Smooth muscle cell (in vitro differentiated cells): ENCODE measurements at regions not wholly inside any gene's neighbourhood (a gene's known extent, or its start where the extent isn't known, plus 50 kb on each side); places are given as distances from the start of the nearest gene placed in this dataset.

ENCODE experiments used
- DNase-seq: peaks from one replicate; lab custom pipeline; 2025; ENCODE audit not compliant: unreplicated experiment; lab: John Stamatoyannopoulos, UW
- H2AFZ ChIP-seq: fragments of 200-600 bp; sonication (generic); 2 replicates; pipeline ENCODE4 v1.6.0; 2016; ENCODE audit warnings: antibody characterized with exemption, low read depth, mild to moderate bottlenecking
- H3F3A ChIP-seq: fragments of 200-600 bp; sonication (generic); 2 replicates; pipeline ENCODE4 v1.6.0; 2017; ENCODE audit warnings: antibody characterized with exemption, low read depth
- H3K27ac ChIP-seq: fragments of 200-600 bp; sonication (generic); 2 replicates; pipeline ENCODE4 v1.5.1; 2016; ENCODE audit warnings: low read depth, mild to moderate bottlenecking
- H3K27me3 ChIP-seq: fragments of 200-600 bp; sonication (generic); 2 replicates; pipeline ENCODE4 v1.6.1; 2016; ENCODE audit warnings: low read depth, mild to moderate bottlenecking
- H3K36me3 ChIP-seq: fragments of 200-600 bp; sonication (generic); 2 replicates; pipeline ENCODE4 v1.5.1; 2016; ENCODE audit warnings: low read depth
- H3K4me1 ChIP-seq: fragments of 200-600 bp; sonication (generic); 2 replicates; pipeline ENCODE4 v1.5.1; 2016; ENCODE audit warnings: low read depth
- H3K4me2 ChIP-seq: fragments of 200-600 bp; sonication (generic); 2 replicates; pipeline ENCODE4 v1.6.0; 2016; ENCODE audit warnings: mild to moderate bottlenecking
- H3K4me3 ChIP-seq: fragments of 200-600 bp; sonication (generic); 2 replicates; pipeline ENCODE4 v1.5.1; 2016; ENCODE audit warnings: mild to moderate bottlenecking
- H3K79me2 ChIP-seq: fragments of 200-600 bp; sonication (generic); 2 replicates; pipeline ENCODE4 v1.6.0; 2016; ENCODE audit warnings: low read depth, mild to moderate bottlenecking
- H3K9ac ChIP-seq: fragments of 200-600 bp; sonication (generic); 2 replicates; pipeline ENCODE4 v1.6.0; 2016; ENCODE audit warnings: low read depth
- H3K9me3 ChIP-seq: fragments of 200-600 bp; sonication (generic); replicated peaks from 2 replicates; pipeline ENCODE4 v1.5.1; 2016; ENCODE audit warnings: low read depth
- H4K20me1 ChIP-seq: fragments of 200-600 bp; sonication (generic); 2 replicates; pipeline ENCODE4 v1.6.0; 2016; ENCODE audit warnings: low read depth
- WGBS: methylation state at CpG from one replicate; pipeline ENCODE4 v1.1.7; 2016; ENCODE audit warnings: low lambda C conversion rate; 5-methylcytosine and 5-hydroxymethylcytosine counted together
- TF ChIP-seq, protein P1 (sequence below): fragments of 200-600 bp; sonication (generic); IDR thresholded peaks from 2 replicates; pipeline ENCODE4 v1.5.1; 2017; ENCODE audit warnings: borderline replicate concordance, mild to moderate bottlenecking, antibody characterized with exemption; ENCODE audit not compliant: insufficient read depth, poor library complexity, severe bottlenecking

DNA sequence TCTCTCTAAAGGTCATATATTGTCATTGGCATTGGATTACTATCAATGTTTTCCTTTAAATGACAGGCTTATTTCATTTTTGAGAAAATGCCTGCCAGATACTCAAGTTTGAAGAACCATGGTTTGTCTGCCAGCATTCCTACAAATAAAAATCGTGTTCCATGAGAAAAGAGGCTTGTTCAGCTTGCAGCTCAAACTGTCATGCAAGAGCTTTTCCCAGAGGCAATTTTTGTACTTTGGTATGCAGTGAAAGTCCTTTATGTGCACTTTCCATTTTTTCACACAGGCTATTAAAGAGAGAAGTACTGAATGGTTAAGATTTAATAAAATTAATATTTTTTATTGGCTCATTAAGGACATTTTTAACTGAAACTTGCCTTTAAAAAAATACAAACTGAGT, 110.4 kb downstream of the FBXO4 start:
- WGBS = 71% methylated on average over 1 of the region's 1 CpG
- Histone ChIP-seq H3K4me1 (no peaks in the 10 kb centered on the region), H3K4me3 (no peak overlapping the region), H3K36me3 (no peaks in the 10 kb centered on the region), H3K9ac (no peak overlapping the region), H3K27ac (no peak overlapping the region), H4K20me1 (no peaks in the 10 kb centered on the region), H3K4me2 (no peak overlapping the region), H2AFZ (no peak overlapping the region), H3K9me3 (no peaks in the 10 kb centered on the region), H3K79me2 (no peaks in the 10 kb centered on the region), H3K27me3 (no peaks in the 10 kb centered on the region), H3F3A (no peaks in the 10 kb centered on the region)
- TF ChIP-seq, protein P1, sequence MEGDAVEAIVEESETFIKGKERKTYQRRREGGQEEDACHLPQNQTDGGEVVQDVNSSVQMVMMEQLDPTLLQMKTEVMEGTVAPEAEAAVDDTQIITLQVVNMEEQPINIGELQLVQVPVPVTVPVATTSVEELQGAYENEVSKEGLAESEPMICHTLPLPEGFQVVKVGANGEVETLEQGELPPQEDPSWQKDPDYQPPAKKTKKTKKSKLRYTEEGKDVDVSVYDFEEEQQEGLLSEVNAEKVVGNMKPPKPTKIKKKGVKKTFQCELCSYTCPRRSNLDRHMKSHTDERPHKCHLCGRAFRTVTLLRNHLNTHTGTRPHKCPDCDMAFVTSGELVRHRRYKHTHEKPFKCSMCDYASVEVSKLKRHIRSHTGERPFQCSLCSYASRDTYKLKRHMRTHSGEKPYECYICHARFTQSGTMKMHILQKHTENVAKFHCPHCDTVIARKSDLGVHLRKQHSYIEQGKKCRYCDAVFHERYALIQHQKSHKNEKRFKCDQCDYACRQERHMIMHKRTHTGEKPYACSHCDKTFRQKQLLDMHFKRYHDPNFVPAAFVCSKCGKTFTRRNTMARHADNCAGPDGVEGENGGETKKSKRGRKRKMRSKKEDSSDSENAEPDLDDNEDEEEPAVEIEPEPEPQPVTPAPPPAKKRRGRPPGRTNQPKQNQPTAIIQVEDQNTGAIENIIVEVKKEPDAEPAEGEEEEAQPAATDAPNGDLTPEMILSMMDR = no peak
- no peak for DNase-seq

DNA sequence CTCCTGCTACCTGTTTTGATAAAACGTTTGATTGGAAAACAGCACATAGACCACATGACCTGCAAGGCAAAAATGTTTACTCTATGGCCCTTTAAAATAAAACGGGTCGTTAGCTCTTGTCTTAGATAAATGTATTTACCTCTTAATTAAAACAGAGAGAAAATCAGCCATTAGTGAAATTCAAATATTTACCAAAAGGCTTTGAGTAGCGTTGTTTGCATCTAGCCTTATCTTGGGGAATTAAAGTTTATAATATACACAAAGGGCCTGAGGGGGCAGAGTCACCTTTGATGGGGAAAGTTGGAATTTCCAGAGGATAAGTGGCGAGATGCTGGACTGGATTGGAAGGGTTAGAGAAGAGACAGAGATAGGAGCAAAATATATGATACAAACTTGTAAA, 111.3 kb downstream of the FBXO4 start:
- Histone ChIP-seq H3K4me2 (no peak overlapping the region), H3K27me3 (no peaks in the 10 kb centered on the region), H3K27ac (no peak overlapping the region), H3K36me3 (no peaks in the 10 kb centered on the region), H3K9me3 (no peaks in the 10 kb centered on the region), H3F3A (no peaks in the 10 kb centered on the region), H3K4me1 (no peaks in the 10 kb centered on the region), H3K4me3 (no peak overlapping the region), H2AFZ (no peak overlapping the region), H3K9ac (no peak overlapping the region), H4K20me1 (no peaks in the 10 kb centered on the region), H3K79me2 (no peaks in the 10 kb centered on the region)
- no peak for DNase-seq
- TF ChIP-seq, protein P1 = no peak
- WGBS = 74% methylated on average over 5 of the region's 5 CpGs

DNA sequence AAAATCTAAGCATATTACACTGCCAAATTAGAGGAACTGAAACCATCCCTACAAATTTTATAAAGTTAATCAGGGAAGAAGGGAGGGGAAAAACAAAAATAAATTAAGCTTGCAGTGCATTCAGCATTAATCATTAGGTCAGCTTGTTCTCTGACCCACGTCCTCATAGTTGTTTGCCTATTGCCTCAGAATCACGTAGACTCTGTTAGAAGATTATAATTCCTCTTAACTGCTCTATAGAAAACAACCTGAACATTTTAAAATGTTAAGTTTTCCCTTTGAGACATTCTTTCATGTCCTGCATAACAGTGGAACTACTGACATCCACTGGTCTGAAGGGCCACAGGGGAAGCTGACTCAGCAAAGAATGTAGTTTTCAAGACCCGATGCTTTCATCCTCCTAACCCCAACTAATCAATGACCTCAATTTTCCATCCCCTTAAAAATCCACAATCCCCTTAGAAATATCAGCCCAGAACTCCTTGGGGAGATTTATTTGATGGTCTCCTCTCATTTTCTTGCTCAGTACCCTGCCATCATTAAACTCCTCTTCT, 112.4 kb downstream of the FBXO4 start:
- Histone ChIP-seq H3K36me3 (no peaks in the 10 kb centered on the region), H3F3A (no peaks in the 10 kb centered on the region), H3K4me2 (no peak overlapping the region), H4K20me1 (no peaks in the 10 kb centered on the region), H3K27me3 (no peaks in the 10 kb centered on the region), H3K27ac (no peak overlapping the region), H3K79me2 (no peaks in the 10 kb centered on the region), H2AFZ (no peak overlapping the region), H3K4me1 (no peaks in the 10 kb centered on the region), H3K9me3 (no peaks in the 10 kb centered on the region), H3K9ac (no peak overlapping the region), H3K4me3 (no peak overlapping the region)
- TF ChIP-seq, protein P1 = no peak
- 71% methylated on average over 3 of the region's 3 CpGs for WGBS
- no peak for DNase-seq

DNA sequence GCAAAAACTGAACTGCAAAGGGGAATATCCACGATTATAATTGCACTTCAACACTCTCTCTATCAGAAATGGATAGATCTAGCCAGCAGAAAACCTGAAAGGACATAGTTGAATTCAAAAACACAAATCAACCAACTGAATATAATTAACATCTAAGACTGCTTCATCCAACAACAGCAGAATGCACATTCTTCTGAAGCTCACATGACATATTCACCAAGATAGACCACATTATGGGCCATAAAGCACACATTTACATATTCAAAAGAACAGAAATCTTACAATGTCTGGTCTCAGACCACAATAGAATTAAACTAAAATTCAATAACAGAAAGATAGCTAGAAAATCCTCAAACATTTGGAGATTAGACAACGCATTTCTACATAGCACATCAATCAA, 118.3 kb downstream of the FBXO4 start:
- Histone ChIP-seq H3K27me3 (peaks cover 4% of the 10 kb centered on the region), H2AFZ (no peak overlapping the region), H3F3A (no peaks in the 10 kb centered on the region), H3K4me2 (no peak overlapping the region), H3K4me3 (no peak overlapping the region), H3K36me3 (no peaks in the 10 kb centered on the region), H3K79me2 (no peaks in the 10 kb centered on the region), H3K4me1 (no peaks in the 10 kb centered on the region), H3K27ac (no peak overlapping the region), H3K9ac (no peak overlapping the region), H3K9me3 (no peaks in the 10 kb centered on the region), H4K20me1 (no peaks in the 10 kb centered on the region)
- TF ChIP-seq, protein P1 = no peak
- 87% methylated on average over 2 of the region's 2 CpGs for WGBS
- DNase-seq = no peak
